H9 (cell line): ENCODE measurements at regions not wholly inside any gene's neighbourhood (a gene's known extent, or its start where the extent isn't known, plus 50 kb on each side); places are given as distances from the start of the nearest gene placed in this dataset.

Experiments used
- DNase-seq: peaks from one replicate; pipeline ENCODE4 v3.0.0-alpha.2; 2017
- H2AFZ ChIP-seq: one replicate; pipeline ENCODE4 v1.6.1; 2013; ENCODE audit warnings: mild to moderate bottlenecking, low read length, control low read depth, moderate library complexity
- H2AK5ac ChIP-seq: 2 replicates; pipeline ENCODE4 v1.6.1; 2013; ENCODE audit warnings: low read length, control low read depth, mixed read lengths; ENCODE audit not compliant: insufficient read length
- H2BK120ac ChIP-seq: one replicate; pipeline ENCODE4 v1.6.1; 2013; ENCODE audit warnings: low read depth, mild to moderate bottlenecking, low read length, control low read depth, inconsistent platforms; ENCODE audit not compliant: poor library complexity, severe bottlenecking
- H2BK12ac ChIP-seq: 2 replicates; pipeline ENCODE4 v1.6.1; 2013; ENCODE audit warnings: low read length, control low read depth, mixed read lengths, low read depth; ENCODE audit not compliant: insufficient read length
- H2BK15ac ChIP-seq: 2 replicates; pipeline ENCODE4 v1.6.1; 2013; ENCODE audit warnings: low read depth, low read length, control low read depth
- H2BK20ac ChIP-seq: one replicate; pipeline ENCODE4 v1.6.1; 2013; ENCODE audit warnings: low read depth, mild to moderate bottlenecking, low read length, control low read depth, inconsistent platforms; ENCODE audit not compliant: poor library complexity, severe bottlenecking
- H2BK5ac ChIP-seq: 2 replicates; pipeline ENCODE4 v1.6.1; 2013; ENCODE audit warnings: low read length, control low read depth, mixed read lengths; ENCODE audit not compliant: insufficient read length
- H3K14ac ChIP-seq: 2 replicates; pipeline ENCODE4 v1.6.1; 2013; ENCODE audit warnings: low read length, control low read depth; ENCODE audit not compliant: insufficient read depth
- H3K18ac ChIP-seq: 2 replicates; pipeline ENCODE4 v1.6.1; 2013; ENCODE audit warnings: low read depth, mild to moderate bottlenecking, mixed read lengths, low read length, control low read depth; ENCODE audit not compliant: insufficient read length
- H3K23ac ChIP-seq: 2 replicates; pipeline ENCODE4 v1.6.1; 2013; ENCODE audit warnings: low read length, control low read depth, mixed read lengths, low read depth; ENCODE audit not compliant: insufficient read length
- H3K23me2 ChIP-seq: 2 replicates; pipeline ENCODE4 v1.6.1; 2013; ENCODE audit warnings: low read depth, mild to moderate bottlenecking, mixed read lengths, low read length, control low read depth; ENCODE audit not compliant: insufficient read length, poor library complexity, severe bottlenecking
- H3K27ac ChIP-seq: 2 replicates; pipeline ENCODE4 v1.5.1; 2013; ENCODE audit warnings: low read length, control low read depth, mixed read lengths, low read depth; ENCODE audit not compliant: insufficient read length
- H3K27me3 ChIP-seq: 2 replicates; pipeline ENCODE4 v1.6.1; 2013; ENCODE audit warnings: low read length, control low read depth, inconsistent platforms; ENCODE audit not compliant: insufficient read depth
- H3K4ac ChIP-seq: 2 replicates; pipeline ENCODE4 v1.6.1; 2013; ENCODE audit warnings: low read depth, mild to moderate bottlenecking, control low read depth, inconsistent platforms, low read length, moderate library complexity
- H3K4me1 ChIP-seq: 2 replicates; pipeline ENCODE4 v1.6.1; 2013; ENCODE audit warnings: low read length, control low read depth, inconsistent platforms; ENCODE audit not compliant: insufficient read depth
- H3K4me2 ChIP-seq: 2 replicates; pipeline ENCODE4 v1.6.1; 2013; ENCODE audit warnings: low read length, control low read depth, mixed read lengths; ENCODE audit not compliant: insufficient read length, insufficient read depth
- H3K56ac ChIP-seq: 2 replicates; pipeline ENCODE4 v1.6.1; 2013; ENCODE audit warnings: low read depth, mild to moderate bottlenecking, mixed read lengths, low read length, control low read depth; ENCODE audit not compliant: insufficient read length
- H3K79me1 ChIP-seq: 2 replicates; pipeline ENCODE4 v1.6.1; 2013; ENCODE audit warnings: low read depth, mild to moderate bottlenecking, moderate library complexity, low read length, control low read depth, inconsistent platforms; ENCODE audit not compliant: insufficient read depth, poor library complexity, severe bottlenecking
- H3K79me2 ChIP-seq: 2 replicates; pipeline ENCODE4 v1.6.1; 2013; ENCODE audit warnings: low read length, control low read depth, inconsistent platforms; ENCODE audit not compliant: insufficient read depth
- H3K9ac ChIP-seq: 2 replicates; pipeline ENCODE4 v1.6.1; 2013; ENCODE audit warnings: low read length, control low read depth, mixed read lengths; ENCODE audit not compliant: insufficient read length; ENCODE audit errors: extremely low read depth
- H3K9me3 ChIP-seq: one replicate; pipeline ENCODE4 v1.6.1; 2013; ENCODE audit warnings: low read depth, low read length, inconsistent platforms; ENCODE audit not compliant: control insufficient read depth
- H3T11ph ChIP-seq: one replicate; pipeline ENCODE4 v1.6.1; 2013; ENCODE audit warnings: mild to moderate bottlenecking, low read length, control low read depth, inconsistent platforms
- H4K20me1 ChIP-seq: one replicate; pipeline ENCODE4 v1.6.1; 2013; ENCODE audit not compliant: control insufficient read depth, insufficient read length, insufficient read depth
- H4K5ac ChIP-seq: 2 replicates; pipeline ENCODE4 v1.6.1; 2013; ENCODE audit warnings: low read depth, mild to moderate bottlenecking, mixed read lengths, low read length, control low read depth; ENCODE audit not compliant: insufficient read length
- H4K8ac ChIP-seq: replicated peaks from 2 replicates; pipeline ENCODE4 v1.6.1; 2013; ENCODE audit warnings: low read length, control low read depth, mixed read lengths, low read depth; ENCODE audit not compliant: insufficient read length
- H4K91ac ChIP-seq: 2 replicates; pipeline ENCODE4 v1.6.1; 2013; ENCODE audit warnings: low read depth, mild to moderate bottlenecking, moderate library complexity, mixed read lengths, low read length, control low read depth; ENCODE audit not compliant: insufficient read length
- H3K27ac Mint-ChIP-seq, 3 experiments: 2 replicates in 2 of 3; 3 replicates in 1 of 3; pipeline ENCODE4 v1.8.0; 2020 to 2021; ENCODE audit warnings: mixed read lengths in 3 of 3, mild to moderate bottlenecking in 1 of 3, moderate library complexity in 1 of 3
- H3K27me3 Mint-ChIP-seq: 2 replicates; pipeline ENCODE4 v1.8.0; 2021; ENCODE audit warnings: low read depth, mild to moderate bottlenecking, moderate library complexity, mixed read lengths
- H3K36me3 Mint-ChIP-seq, 3 experiments: 2 replicates in 2 of 3; 3 replicates in 1 of 3; pipeline ENCODE4 v1.8.0; 2020 to 2021; ENCODE audit warnings: low read depth in 3 of 3, mixed read lengths in 3 of 3; ENCODE audit not compliant: insufficient read depth in 1 of 3
- H3K4me1 Mint-ChIP-seq, 2 experiments: 2 replicates each; pipeline ENCODE4 v1.8.0; 2020; ENCODE audit warnings: mixed read lengths in 2 of 2
- H3K4me3 Mint-ChIP-seq, 2 experiments: 2 replicates in 1 of 2; 3 replicates in 1 of 2; pipeline ENCODE4 v1.8.0; 2020 to 2021; ENCODE audit warnings: mild to moderate bottlenecking in 2 of 2, mixed read lengths in 2 of 2, moderate library complexity in 1 of 2
- H3K9me3 Mint-ChIP-seq, 2 experiments: 2 replicates in 1 of 2; 3 replicates in 1 of 2; pipeline ENCODE4 v1.8.0; 2020; ENCODE audit warnings: mild to moderate bottlenecking in 2 of 2, mixed read lengths in 2 of 2, moderate library complexity in 1 of 2
- CTCF ChIP-seq: fragments of 200-600 bp; sonication (generic); conservative IDR thresholded peaks from 3 replicates; pipeline ENCODE4 v1.8.0; 2021; ENCODE audit warnings: antibody characterized with exemption, mild to moderate bottlenecking
- WGBS: extraction: QIAGEN DNeasy Blood & Tissue Kit; methylation state at CpG from one replicate; pipeline ENCODE4 v1.1.7; 2013; ENCODE audit warnings: missing lambda C conversion rate, low lambda C conversion rate, mixed read lengths; ENCODE audit not compliant: insufficient read length; ENCODE audit errors: extremely low coverage; 5-methylcytosine and 5-hydroxymethylcytosine counted together

DNA sequence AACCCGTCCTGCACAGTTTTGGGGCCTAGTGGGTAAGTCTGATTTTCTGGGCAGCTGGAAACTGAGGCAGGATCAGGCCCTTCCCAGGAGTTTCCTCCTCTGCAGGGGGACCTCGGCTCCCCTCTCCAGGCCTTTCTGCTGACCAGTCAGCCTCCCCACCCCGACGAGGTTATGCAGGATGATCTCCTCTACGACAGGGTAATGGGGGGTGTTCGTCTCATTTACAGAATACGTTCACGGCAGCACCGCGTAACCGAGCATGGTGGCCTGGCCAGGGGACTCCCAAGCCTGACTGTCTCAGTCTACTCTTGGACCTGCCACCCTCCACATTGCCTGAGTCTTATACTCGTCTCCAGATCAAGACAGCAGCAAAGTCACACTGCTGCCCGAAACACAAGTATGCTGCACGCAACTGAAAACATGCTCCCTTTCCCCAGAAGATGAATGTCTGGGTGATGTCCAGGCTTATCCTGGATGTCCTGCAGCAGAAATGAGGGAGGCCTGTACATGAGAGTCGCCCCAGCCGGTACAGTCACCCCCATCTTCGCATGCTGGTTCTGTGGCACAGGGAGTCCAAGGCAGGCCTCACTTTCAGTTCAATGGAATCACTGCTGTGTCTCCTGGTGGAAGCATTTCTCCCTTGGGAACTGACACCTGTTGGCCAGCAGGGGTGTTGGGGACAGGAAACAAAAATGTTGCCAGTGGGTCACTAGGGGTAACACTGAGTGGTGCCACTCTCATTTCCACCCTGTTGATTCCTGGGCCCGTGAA, 120.8 kb downstream of the SOX1 start:
- DNase-seq: no peak
- Histone ChIP-seq H3K4ac (no peak overlapping the region), H3K23me2 (no peaks in the 10 kb centered on the region), H2AK5ac (no peak overlapping the region), H3K23ac (no peak overlapping the region), H3K56ac (no peak overlapping the region), H3T11ph (no peak overlapping the region), H2BK120ac (no peak overlapping the region), H4K5ac (no peak overlapping the region), H4K91ac (no peak overlapping the region), H2BK15ac (no peak overlapping the region), H3K18ac (no peak overlapping the region), H2BK20ac (no peak overlapping the region), H3K79me1 (no peaks in the 10 kb centered on the region), H4K8ac (no peak overlapping the region), H3K27ac (no peak overlapping the region), H3K9me3 (no peaks in the 10 kb centered on the region), H3K4me2 (no peak overlapping the region), H3K27me3 (no peaks in the 10 kb centered on the region), H3K79me2 (no peaks in the 10 kb centered on the region), H2BK12ac (no peak overlapping the region), H2AFZ (no peak overlapping the region), H3K4me1 (no peaks in the 10 kb centered on the region), H3K9ac (no peak overlapping the region), H2BK5ac (no peak overlapping the region), H4K20me1 (no peaks in the 10 kb centered on the region), H3K14ac (no peak overlapping the region)
- peaks cover 7 to 8% of the 10 kb centered on the region in 2 experiments; a peak in 4 of 5 replicates for H3K9me3 Mint-ChIP-seq
- peaks cover 13% of the 10 kb centered on the region for H3K27me3 Mint-ChIP-seq
- no peak overlapping the region for H3K27ac Mint-ChIP-seq
- TF ChIP-seq CTCF: peak; percentile 43; the same call in 2 of the 3 replicates
- H3K4me1 Mint-ChIP-seq: no peaks in the 10 kb centered on the region
- H3K36me3 Mint-ChIP-seq: peaks cover 0 to 8% (median 0%) of the 10 kb centered on the region in 3 experiments; a peak in 5 of 7 replicates
- no peak overlapping the region for H3K4me3 Mint-ChIP-seq
- WGBS: no CpG with 5 or more reads among the region's 18 CpGs
